ENCODE measurements at regions not wholly inside any gene's neighbourhood (a gene's known extent, or its start where the extent isn't known, plus 50 kb on each side); places are given as distances from the start of the nearest gene placed in this dataset.
"Not testable (repeated sequence)": the region's sequence is repeated elsewhere in the genome, so short reads cannot be mapped to it uniquely, and the experiment has no call there.

- DNase-seq, result no peak
These were observed 221.5 kb downstream of the MBL2 start for GRCh38 chr10:52551046-52551445.

GRCh38 chr10:52558090-52558489 lies 214.5 kb downstream of the MBL2 start:
- DNase-seq, result no peak

GRCh38 chr10:52561322-52561721 lies 211.3 kb downstream of the MBL2 start:
- no peak for DNase-seq

GRCh38 chr10:52563360-52563759 lies 209.2 kb downstream of the MBL2 start:
- DNase-seq, result no peak

GRCh38 chr10:52566471-52567246 lies 205.9 kb downstream of the MBL2 start:
- DNase-seq, result peak; percentile 10

GRCh38 chr10:52567247-52567580 lies 205.4 kb downstream of the MBL2 start:
- DNase-seq, result no peak

- no peak for DNase-seq
These were observed 204.3 kb downstream of the MBL2 start for GRCh38 chr10:52568309-52568708.

- no peak for DNase-seq
These were observed 202.1 kb downstream of the MBL2 start for GRCh38 chr10:52570490-52570889.

- DNase-seq, result no peak
These were observed 201.6 kb downstream of the MBL2 start for GRCh38 chr10:52571018-52571417.

GRCh38 chr10:52571516-52572182 lies 200.9 kb downstream of the MBL2 start:
- DNase-seq, result no peak

GRCh38 chr10:52573347-52573746 lies 199.2 kb downstream of the MBL2 start:
- no peak for DNase-seq

GRCh38 chr10:52574697-52575096 lies 197.9 kb downstream of the MBL2 start:
- no peak for DNase-seq

- no peak for DNase-seq
These were observed 195.5 kb downstream of the MBL2 start for GRCh38 chr10:52577047-52577446.

GRCh38 chr10:52578871-52579405 lies 193.6 kb downstream of the MBL2 start:
- no peak for DNase-seq

- not testable (repeated sequence) for DNase-seq
These were observed 190.9 kb downstream of the MBL2 start for GRCh38 chr10:52581636-52582035.

- DNase-seq, result no peak
These were observed 189.2 kb downstream of the MBL2 start for GRCh38 chr10:52583336-52583735.

GRCh38 chr10:52586710-52587109 lies 185.9 kb downstream of the MBL2 start:
- DNase-seq, result no peak

- DNase-seq, result no peak
These were observed 175.3 kb downstream of the MBL2 start for GRCh38 chr10:52597189-52597863.

GRCh38 chr10:52598936-52599335 lies 173.6 kb downstream of the MBL2 start:
- no peak for DNase-seq

- DNase-seq, result no peak
These were observed 172.9 kb downstream of the MBL2 start for GRCh38 chr10:52599551-52600200.

- DNase-seq, result not testable (repeated sequence)
These were observed 168.5 kb downstream of the MBL2 start for GRCh38 chr10:52604131-52604530.

GRCh38 chr10:52609071-52609470 lies 163.5 kb downstream of the MBL2 start:
- no peak for DNase-seq

- no peak for DNase-seq
These were observed 162.9 kb downstream of the MBL2 start for GRCh38 chr10:52609626-52610240.
